Limb (tissue), 2 donors: ENCODE measurements at regions not wholly inside any gene's neighbourhood (a gene's known extent, or its start where the extent isn't known, plus 50 kb on each side); places are given as distances from the start of the nearest gene placed in this dataset.
A peak's percentile ranks its signal among the peaks of the same experiment; 100 is the strongest.

Source experiments
- DNase-seq, 2 donors: peaks; one replicate each; pipeline ENCODE4 v3.0.0-alpha.2; 2016; ENCODE audit errors: extremely low spot score in 2 of 2

DNA sequence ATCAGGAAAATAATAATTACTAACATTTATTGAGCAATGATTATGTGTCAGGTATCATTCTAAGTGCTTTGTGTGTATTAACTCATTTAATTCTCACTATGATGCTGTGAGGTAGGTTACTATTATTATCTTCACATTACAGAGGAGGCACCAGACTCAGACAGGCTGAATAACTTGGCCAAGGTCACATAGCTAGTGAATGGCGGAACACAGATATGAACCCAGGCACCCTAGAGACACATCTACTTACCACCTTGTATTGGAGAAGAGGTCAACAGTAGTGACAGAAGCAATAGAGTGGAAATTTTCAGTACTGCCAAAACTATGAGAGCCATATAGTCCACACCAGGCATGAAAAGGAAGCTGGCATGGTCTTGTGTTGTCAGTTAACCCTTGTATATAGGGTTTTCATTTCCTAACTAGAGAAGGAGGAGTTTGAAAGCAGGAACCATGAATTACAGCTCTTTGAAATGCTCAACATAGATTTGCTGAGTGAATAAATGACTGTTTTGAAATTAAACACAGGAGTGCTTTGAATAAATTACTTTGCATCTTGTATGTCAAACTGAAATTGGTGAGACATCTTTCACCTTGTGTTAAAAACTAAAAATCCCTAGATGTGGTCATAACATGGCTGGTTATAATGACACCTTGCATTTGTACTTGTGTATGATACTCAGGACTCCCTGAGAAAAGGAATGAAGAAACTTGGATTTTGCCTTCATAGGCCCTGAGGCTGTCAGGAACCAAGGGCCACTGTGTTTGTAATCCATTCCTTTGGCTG, 71.8 kb downstream of the RTL9 start:
- DNase-seq: no peak

DNA sequence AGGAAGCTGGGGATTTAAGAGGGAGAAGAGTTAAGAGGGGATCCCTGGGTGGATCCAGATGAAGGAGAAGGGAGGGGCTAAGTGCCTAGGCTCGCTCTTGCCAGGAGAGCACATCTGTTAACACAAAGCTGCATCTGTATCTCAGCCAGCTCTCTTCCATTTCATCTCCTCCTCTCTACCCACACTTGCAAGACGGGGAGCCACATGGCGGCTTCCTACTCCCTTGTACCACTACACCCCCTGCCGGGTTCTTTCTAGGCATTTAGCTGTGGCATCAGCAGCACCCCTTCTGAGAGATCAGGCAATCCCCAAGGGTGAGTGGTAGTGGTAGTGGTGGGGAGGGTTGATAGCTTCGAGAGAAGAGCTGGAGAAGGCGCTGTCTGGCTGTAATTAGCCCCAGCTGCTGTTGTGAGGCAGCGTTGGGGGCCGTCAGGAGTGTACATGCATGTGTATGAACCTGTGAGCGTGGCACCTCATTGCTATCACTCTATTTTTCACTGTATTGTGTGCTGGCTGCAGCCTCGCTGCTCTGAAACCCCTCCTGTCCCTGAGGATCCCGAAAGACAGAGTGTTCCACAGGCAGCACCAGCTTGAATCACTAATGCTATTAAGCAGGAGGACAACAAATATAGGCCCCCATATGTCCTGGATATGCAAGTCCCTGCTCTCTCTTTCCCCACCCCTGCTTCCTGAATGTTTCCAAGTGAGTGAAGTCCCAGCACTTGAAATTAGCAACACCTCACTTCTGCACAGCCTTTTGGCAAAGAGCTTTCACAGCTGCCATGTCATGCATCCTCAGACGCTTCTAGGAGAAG, 73.7 kb downstream of the RTL9 start:
- DNase-seq: peak in 1 of 2 donors; percentile 26

DNA sequence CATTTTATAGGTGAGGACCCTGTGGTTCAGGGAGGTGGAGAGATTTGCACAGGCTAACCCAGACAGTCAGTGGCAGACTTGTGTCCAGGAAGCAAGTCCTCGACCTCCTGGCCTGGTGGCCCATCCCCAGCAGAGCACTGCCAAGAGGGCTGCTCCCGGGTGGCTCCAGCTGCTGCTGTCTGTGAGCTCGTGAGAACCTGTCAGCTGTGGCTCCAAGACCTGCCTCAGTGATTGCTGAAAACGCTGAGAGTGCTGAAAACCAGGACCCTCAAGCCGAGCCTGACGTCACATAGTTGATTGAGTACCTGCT, 74.2 kb downstream of the RTL9 start:
- no peak for DNase-seq

DNA sequence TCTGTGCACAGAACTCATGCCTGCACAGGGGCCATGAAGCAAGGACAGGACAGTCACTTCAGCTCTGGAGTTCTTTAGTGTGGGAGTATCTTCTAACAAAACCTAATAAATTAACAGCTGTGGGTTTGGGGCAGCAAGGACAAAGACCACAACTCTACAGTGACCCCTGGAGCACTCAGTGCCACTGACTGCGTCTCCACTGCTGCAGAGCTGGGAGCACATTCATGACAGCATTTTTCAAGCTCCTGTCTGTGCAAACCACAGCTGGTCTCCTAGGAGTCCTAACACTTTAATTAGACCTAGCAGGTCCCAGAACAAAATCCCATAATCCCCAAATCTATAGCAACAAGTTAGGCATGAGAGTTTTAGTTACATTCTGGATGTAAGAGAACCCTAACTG, 76.5 kb downstream of the RTL9 start:
- no peak for DNase-seq

DNA sequence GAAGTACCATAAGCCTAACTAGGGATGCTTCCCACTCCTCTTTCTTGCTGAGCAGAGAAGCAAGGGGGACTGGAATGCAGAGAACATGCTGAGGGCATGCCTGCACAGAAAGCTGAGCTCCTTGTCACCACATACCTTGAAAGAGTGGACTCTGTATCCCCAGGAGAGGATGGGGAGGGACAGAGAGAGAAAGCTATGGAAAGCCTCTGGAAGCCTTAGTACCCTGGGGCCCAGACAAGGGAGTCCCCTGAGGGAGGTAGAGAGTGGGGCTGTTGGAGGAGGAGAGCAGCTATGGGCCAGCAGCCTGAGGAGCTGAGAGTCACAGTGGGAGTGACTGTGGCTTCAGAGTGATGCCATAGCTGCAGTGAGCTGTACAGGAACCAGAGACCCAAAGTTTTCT, 77.9 kb downstream of the RTL9 start:
- no peak for DNase-seq

DNA sequence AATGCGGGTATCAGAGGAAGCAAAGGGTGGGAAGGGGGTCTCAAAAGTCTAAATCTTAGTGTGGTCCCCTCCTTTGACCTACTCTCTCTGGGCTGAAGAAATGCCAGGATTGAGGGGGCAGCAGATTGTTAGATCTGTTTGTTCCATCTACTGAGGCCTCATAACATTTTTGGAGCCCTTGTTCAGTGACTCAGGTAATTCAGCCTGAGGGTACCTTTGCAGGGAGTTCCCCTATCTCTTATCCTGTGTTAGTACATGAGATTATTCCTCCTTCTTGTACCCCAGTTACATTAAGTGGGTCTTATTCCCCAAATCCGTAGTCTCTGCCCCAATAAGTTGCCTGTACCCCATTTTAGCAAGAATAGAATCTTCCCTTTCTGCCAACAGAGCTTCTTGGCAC, 79.0 kb downstream of the RTL9 start:
- DNase-seq: no peak

DNA sequence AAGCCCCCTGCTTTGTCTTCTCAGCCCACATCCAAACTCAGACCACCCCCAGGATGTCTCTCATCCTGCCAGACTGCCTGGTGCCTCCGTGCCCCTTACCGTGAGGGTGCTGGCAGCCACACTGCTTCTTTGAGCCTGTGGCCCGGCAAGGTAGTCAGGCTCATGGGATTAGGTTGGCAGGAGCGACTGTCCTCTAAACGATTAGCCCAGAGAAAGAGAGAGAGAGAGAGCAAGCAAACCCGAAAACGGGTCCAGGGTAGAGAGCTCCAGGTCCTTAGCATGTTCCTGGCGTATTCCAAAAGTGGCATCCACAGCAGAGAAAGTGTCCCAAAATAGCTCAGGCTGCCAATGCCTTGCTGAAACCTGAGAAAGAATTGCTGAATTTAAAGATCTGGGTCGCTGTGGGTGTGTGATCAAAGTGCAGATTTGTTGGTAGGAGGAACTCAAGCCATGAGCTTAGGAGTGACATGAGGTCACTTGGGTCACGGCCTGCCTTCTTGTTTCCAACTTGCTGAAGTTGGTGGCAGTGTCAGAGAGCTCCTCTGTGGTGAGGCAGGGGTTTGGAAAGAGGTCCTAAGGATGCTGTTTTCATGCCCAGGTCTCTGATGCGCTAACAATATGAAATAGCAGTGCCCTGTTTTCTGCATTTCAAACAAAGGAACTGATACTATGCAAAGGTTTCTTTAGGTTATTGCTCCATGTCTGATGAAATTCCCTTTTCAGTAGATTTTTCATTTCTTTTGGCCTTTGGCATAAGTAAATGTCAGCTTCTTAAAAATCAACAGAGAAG, 81.6 kb downstream of the RTL9 start:
- no peak for DNase-seq

DNA sequence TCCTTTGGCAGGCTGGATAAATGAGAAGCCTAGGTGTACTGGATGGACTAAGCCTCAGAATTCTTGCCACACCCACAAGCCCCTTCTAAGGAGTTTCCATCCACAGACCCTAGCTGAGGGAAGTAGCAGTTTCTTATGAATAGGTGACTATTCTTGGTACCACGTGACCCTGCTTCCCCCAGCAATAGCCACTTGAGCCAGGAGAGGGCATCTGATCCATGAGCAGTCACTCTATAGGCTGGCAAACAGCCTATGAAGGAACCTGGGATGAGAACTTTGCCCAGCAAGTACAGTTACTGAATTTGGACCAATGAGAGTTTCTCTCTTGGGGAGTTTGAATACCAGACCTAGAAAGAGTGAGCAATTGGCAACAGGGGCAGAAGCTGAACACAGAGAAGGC, 84.0 kb downstream of the RTL9 start:
- peak in 1 of 2 donors; percentile 33 for DNase-seq

DNA sequence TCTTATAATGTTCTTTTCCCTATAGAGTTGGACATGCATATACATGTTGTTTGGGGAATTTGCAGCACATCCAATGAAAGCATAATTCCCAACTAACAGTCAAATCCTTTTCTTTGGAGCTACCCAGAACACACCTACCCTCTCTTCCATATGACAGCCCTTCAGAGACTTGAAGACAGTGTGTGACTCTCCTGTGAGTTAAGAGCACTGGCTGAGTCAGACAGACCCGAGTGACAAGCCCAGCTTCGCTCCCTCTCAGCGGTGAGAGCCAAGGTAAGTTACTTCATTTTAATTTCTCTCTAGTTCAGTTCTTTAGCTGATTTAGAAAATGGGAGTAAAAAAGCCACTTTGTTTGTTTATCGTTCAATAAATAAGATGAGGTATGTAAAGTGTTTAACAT, 86.3 kb downstream of the RTL9 start:
- DNase-seq: no peak

DNA sequence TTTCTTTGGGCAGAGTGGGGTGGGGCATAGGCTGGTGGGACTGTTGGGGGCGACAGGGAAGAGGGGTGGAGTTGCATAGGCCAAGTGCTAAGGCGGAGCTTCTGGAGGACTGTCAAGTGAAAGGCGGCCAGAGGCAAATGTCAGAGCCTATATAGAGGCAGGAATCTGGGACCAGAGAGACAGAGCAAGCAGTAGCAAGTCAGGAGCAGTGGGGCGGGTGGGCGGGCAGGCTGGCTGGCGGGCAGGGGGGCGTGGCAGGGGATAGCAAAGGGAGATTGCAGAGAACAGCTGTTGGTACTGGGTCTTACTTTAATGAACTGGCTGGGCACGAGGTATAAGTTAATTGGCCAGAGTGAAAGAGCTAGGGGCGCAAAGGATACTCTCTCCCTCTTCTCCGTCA, 89.8 kb downstream of the RTL9 start:
- DNase-seq: peak in 1 of 2 donors; percentile 28

DNA sequence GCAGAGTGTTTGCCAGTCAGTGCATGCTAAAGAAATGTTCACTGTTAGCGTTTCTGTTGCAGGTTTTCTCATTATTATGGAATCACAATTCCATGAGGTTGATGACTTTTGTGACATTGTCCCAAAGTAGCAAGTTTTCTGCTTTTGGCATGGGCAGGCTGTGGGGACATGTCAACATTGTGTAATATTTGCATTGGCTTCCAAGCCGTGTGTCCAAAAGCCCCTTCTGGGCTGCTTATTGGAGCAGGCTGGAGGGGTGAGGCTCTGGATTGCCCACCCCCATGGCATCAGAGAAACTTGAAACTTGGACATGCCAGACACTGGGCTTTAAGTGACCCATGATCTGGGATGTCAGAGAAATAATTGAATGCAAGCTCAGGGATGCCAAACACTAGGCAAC, 90.7 kb downstream of the RTL9 start:
- no peak for DNase-seq

DNA sequence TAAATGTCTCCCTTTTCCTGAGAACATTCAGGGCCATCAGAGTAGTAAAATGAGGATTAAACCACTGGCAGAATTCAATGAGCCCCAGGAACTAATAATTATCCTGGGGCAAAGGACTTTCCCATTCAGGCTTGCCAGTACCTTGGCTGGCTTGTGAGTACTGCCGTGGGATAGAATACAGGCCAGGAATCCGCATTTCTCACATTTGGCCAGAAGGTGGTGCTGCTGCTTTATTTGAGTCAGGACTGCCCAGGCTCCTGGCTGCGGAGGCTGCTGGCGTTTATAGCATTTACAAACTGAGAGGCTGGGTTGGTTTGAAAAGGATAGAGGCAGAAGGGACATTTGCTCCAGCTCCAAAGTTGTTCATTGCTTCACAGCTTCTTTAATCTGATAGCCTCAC, 91.4 kb downstream of the RTL9 start:
- peak; percentile 57 to 79 for DNase-seq

DNA sequence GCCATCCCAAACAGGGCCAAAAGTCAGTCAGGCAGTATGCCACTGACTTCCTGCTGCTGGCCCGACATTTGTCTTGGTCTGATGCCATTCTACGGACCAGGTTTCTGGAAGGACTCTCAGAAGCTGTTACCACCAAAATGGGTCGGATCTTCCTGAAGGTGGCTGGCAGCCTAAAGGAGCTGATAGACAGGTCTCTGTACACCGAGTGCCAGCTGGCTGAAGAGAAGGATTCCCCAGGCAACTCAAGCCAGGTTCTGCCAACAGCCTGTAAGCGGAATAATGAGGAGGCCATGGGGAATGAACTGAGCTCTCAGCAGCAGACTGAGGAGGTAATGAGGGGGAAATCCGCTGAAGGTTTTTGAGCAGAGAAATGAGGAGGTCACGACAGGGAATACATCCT, 95.7 kb downstream of the RTL9 start:
- no peak for DNase-seq

DNA sequence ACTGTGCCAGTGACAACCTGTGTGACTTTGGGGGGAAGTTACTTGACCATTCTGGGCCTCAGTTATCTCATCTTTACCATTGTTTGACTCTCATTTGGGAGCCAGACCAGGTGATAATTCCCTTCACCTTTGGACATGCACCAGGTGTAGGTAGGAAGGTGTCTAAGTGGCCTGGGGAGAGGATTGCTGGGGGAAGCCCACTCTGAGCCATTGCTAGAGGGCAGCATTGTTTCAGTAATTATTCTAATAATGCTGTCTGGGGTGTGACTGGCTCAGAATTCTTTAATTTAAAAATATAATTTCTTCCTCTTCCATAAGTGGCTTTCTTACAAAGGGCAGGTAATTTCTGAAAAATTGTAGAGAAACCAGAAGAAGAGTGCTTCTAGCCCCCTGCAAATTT, 104.3 kb downstream of the RTL9 start:
- no peak for DNase-seq

DNA sequence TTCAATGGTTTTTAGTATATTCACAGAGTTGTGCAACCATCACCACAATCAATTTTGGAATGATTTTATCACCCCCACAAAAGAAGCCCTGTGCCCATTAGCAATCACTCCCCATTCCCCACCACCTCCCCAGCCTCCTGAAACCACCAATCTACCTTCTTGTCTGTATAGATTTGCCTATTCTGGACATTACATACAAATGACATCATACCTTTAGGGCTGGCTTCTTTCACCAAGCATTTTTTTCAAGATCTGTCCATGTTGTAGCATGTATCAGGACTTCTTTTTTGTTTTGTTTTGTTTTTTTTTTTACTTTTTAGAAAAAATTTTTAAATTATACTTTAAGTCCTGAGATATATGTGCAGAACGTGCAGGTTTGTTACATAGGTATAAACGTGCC, 108.1 kb downstream of the RTL9 start:
- DNase-seq: no peak

DNA sequence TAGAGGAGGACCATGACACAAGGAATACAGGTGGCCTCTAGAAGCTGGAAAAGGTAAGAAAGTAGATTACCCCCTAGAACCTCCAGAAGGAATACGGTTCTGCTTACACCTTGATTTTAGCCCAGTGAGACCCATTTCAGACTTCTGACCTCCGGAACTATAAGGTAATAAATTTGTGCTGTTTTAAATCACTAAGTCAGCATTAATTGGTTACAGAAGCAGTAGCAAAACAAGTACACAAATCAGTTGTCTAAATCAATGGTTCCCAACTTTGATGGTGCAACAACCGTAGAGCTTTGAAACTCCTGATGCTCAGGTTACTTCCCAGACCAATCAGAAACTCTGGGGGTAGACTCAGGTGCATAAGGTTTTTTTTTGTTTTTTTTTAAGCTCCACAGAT, 113.6 kb downstream of the RTL9 start:
- no peak for DNase-seq

DNA sequence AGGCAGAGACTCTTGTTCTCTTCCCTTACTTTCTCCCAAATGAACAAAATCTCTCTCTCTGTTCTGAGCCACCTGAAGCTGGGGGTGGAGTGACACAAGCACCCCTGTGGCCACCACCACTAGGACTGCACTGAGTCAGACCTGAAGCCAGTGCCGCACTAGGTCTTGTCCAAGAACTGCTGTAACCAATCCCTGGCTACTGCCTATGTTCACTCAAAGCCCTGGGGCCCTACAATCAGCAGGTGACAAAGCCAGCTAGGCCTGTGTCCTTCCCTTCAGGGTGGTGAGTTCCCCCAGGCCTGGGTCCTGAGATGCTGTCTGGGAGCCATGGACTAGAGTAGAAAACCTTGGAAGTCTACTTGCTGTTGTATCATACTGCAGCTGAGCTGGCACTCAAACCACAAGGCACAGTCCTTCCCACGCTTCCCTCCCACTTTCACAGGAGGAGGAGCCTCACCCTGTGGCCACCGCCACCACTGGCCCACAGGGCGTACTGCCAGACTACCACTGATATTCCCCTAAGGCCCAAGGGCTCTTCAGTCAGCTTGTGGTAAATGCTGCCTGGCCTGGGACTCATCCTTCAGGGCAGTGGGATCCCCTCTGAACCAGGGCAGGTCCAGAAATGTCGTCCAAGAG, 119.1 kb downstream of the RTL9 start:
- DNase-seq: no peak

DNA sequence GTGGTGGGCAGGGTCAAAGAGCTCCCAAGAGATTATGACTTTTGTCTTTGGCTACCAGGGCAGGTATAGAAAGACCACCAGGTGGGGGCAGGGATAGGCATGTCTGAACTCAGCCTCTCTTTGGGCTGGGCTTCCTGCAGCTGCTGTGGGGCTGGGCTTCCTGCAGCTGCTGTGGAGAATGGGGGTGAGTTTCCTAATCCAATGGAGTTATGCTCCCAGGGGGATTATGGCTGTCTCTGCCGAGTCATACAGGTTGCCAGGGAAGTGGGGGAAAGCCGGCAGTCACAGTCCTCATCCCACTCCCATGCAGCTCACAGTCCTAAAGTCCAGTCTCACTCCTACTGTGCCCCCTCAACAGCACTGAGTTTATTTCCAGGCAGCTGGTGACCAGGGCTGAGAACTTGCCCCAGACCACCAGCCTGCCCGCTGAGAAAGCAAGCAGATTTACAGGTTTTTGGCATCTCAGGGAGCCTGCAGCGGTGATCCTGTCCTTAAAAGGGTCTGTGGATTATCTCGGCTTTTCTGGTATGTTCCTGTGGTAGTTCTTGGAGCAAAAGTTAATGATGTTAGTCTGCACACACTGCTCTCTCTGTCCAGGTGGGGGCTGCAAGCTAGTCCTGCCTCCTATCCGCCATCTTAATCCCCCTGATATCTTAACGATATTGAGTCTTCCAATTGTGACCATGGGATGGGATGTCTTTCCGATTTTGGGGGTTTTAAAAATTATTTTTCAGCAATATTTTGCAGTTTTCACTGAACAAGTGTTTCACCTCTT, 133.4 kb downstream of the RTL9 start:
- DNase-seq: no peak

DNA sequence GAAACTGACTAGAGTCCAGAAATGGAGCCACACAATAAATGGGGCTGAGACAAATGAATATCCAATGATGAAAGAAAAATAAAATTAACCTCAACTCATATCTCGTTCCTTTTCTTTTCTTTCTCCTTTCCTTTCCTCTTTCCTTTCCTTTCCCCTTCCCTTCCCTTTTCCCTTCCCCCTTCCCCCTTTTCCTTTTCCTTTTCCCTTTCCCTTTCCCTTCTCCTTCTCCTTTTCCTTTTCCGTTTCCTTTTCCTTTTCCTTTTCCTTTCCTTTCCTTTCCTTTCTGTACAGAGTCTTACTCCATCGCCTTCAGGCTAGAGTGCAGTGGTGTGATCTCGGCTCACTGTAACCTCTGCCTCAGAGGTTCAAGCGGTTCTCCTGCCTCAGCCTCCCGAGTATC, 146.3 kb downstream of the RTL9 start:
- DNase-seq: no peak

DNA sequence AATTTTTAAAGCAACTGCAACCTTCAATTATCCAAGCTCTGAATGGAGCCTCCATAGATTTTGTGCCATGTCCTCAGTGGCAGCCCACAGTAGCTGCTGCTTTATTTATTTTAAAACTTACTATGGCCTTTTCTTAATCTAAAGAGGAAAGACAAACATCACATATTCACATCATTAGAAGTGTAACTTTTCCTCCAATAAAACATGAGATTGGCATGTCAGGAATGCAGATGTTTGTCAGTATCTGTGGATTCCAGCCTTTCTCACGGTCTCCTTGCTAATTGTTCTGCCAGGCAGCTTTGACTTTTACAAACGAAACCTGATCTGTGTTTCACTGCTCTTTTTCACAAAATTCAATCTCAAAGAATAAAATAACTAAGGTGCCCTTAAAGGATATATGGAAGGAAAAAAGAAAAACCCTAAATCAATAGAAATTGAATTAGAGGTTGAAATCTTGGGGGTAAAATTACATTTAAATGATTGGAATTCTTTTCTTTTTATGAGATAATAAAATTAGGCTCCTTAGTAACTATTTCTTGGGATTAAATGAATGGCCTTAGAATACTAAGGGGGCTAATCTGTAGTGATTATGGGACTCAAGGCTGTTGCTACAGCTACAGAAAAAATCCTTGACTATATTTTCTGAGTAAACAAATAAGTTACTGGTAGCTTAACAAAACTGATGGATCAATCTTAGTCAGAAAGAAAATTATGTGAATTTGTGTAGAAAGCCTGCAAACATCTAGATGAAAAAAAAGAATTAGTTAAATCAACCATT, 151.3 kb downstream of the RTL9 start:
- no peak for DNase-seq
